NCI-H510A treated with DMSO at 0.1 percent for 48 hours (cell line): ENCODE measurements at regions not wholly inside any gene's neighbourhood (a gene's known extent, or its start where the extent isn't known, plus 50 kb on each side); places are given as distances from the start of the nearest gene placed in this dataset.
"Not testable (repeated sequence)": the region's sequence is repeated elsewhere in the genome, so short reads cannot be mapped to it uniquely, and the experiment has no call there.

Experiments
- DNase-seq: peaks from one replicate; lab custom pipeline; 2025; lab: John Stamatoyannopoulos, UW

DNA sequence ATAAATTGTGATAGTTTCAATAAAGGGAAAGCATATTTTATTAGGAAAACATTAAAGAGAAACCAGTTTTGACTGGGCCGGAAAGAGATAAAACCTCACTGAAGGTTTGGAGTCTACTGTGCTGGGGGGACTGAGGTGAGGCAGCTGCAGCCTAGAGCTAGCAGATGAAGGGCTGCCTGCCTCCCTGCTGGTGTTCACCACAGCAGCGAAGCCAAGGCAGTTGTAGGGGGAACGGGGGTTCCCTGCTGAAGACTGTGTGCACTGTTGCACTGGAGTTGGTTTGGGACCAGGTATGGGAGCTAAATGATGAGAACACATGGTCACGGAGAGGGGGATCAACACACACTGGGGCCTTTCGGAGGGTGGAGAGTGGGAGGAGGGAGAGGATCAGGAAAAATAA is 546.5 kb upstream of the SMIM31 start:
- no peak for DNase-seq

DNA sequence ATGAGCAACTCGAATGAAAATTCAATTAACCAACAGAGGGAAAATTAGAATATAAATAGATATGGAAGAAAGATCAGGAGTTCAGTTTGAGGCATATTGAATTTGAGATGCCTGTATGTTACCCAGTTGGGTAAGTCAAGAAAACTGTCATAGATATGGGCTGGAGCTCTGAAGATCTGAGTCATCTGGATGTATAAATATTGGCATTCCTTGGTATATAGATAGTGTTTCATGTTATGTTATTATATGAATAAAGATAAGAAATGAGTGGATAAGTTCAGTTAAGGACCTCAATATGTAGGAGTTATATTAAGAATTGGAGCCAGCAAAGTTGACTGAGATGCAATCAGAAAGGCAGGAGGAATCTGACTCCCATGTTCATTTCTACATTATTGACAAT is 543.6 kb upstream of the SMIM31 start:
- DNase-seq, result no peak

DNA sequence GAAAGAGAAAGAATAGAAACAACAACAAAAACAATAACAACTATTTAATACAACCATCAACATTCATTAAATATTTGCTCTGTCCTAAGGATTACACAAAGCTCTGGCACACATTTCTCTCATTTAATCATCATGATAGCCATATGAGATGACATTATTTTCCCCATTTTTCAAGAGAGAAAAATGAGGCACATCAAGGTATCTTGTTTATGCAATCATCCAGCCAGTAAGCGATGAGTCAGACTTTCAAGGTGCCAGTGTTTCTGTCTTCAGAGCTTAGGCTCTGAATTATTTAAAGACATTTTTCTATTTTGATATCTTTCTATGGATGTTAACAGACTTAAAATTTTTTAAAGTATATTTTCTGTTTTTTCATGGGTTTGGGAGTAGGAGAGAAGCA is 541.8 kb upstream of the SMIM31 start:
- DNase-seq, result no peak

DNA sequence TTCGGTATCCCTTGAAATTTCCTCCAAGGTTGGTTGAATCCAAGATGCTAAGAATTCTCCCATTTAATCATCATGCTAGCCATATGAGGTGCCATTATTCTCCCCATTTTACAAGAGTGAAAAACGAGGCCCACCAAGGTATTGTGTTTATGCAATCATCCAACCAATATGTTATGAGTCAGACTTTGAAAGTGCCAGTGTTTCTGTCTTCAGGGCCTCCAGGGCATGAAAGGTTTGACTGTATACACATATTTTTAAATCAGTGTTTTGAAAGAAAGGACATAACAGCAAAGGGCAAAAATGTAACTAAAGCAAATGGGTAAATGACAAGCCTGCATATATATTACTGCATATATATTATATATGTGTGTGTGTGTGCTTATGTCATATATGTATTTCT is 541.2 kb upstream of the SMIM31 start:
- no peak for DNase-seq

DNA sequence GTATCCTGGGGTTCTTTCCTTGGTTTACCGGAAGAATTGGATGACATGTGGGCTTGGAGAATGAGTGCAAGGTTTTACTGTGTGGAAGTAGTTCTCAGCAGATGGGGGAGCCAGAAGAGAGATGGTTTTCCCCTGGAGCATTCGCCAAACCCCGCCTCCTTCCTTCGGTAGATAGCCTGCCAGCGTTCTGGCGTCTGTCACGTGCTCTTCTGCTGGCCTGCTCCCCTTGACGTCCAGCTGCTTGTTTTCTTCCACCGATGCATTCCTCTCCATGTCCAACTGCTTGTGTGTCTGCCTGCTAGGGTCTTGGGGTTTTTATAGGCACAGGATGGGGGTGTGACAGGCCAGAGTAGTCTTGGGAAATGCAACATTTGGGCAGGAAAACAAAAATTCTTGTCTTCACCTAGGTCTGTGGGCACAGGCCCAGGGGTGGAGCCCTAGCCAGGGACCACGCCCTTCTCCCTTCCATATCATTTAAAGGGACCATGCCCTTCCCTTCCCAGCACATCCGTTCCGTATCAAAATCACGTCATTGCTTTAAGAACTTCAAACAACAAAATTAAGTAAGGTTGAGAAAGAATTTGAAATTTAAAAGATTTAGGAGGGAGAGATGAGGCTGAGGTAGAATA is 538.7 kb upstream of the SMIM31 start:
- DNase-seq, result no peak

DNA sequence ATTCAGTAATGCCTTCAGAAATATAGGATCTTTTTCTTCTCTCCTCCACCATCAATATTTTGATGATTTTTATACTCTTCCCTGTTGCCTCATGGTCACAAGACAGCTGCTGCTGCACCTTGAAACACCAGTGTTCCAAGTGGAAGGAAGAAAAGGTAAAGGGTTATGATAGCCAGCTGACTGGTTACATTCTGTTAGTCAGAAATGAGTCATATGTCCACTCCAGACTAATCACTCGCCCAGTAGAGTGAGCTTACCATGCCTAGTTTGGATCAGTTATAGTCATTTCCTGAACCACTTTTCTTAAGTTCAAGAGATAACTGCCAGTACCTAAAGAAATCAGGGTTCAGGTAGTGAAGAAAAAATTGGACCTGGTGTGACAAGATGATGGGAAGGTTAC is 532.3 kb upstream of the SMIM31 start:
- no peak for DNase-seq

DNA sequence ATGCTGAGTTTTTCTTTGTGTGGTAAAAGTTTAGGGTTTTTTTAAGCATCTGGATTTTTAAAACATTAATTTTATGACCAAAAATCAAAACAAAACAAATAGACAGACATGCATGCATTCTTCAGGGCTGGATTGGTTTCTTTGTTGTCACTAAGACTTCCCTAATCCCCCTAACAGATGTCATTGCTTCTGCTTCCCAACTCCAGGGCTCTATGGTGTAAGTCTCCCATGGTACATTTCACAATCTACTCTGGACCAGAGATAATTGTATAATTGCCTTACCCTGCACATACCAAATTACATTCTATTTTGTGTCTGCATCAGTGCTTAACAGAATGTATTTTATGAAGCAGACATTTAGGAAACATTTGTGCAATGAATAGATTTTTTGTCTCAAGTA is 529.1 kb upstream of the SMIM31 start:
- no peak for DNase-seq

DNA sequence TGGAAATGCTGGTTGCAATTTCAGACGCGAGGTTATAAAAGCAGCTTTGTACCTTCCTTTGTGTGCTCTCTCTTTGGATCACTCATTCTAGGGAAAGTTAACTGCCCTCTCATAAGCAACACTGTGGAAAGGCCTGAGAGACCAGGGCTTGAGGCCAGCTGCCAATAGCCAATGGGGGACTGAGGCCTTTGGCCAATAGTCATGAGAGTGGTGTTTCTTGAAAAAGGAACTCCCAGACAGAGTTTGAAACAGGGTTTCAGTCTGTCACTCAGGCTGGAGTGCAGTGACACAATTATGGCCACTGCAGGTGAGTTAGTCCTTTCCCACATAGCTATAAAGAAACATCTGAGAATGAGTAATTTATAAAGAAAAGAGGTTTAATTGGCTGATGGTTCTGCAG is 524.7 kb upstream of the SMIM31 start:
- DNase-seq, result no peak

DNA sequence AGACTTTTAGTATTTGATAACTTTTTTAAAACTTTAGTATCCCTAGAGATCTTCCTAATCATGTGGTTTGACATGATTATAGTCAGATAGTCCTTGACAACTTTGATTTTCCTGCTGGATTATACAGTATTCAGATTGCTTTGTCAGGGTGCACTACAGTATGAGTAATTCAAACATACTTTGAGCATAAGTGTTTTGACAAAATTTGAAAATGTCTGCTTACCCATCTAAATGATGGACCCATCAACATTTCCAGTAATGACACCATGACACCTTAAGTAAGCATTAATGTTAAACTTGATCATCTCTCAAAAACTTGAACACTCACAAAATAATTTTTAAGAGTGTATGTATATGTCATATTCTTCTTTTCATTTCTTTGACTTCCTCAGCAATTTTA is 514.5 kb upstream of the SMIM31 start:
- DNase-seq, result no peak

DNA sequence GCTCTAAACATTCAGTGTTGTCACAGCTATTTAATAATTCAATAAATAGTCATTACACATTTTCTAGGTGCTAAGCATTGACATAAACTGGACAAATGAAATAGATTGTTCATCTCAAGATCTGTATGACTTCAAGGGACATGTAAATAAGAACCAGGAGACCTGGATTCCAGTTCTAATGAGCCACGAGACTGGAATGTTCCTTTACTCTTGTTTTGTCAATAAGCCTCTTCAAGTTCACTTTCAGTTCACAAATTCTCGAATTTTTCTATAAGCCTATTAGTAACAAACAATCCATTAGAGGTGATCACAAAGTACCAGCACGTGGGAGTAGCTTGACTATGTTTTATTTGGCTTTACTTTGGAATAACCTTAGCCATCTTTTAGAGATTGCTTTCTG is 514.0 kb upstream of the SMIM31 start:
- DNase-seq, result no peak

DNA sequence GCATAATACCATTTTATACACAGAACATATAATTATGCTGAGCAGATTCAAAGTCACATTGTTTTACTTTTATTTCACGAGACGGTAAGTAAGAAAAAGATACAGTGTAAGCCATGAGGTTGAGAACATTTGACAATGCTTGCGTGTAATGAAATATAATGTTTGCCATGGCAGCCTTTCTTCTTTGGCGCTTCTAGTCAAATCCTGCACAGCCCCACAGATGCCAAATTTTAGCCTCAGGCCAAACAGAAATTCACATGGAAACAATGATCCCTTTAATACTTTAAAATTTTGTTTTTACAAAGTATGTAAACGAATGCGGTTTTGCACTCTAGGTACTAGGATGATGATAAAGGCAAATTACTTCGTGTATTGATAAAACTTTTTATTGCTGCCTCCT is 502.7 kb upstream of the SMIM31 start:
- no peak for DNase-seq

DNA sequence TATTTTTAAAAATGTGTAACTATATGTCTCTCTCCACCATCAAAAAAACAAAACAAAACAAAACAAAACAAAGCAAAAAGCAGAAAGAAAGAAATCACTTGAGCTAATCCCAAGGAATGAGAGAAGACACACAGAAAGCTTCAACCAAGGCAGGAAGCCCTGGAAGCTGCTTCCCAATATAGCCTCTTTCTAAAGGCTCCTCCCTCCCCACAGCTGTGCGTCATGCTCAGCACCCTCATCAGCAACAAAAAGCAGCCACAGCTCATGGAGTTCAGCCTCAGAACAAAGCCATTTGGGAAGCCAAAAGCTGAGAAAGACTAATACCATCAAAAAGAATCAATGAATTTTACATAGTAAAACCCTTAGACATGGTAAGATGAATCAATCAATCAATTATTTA is 501.6 kb upstream of the SMIM31 start:
- no peak for DNase-seq

DNA sequence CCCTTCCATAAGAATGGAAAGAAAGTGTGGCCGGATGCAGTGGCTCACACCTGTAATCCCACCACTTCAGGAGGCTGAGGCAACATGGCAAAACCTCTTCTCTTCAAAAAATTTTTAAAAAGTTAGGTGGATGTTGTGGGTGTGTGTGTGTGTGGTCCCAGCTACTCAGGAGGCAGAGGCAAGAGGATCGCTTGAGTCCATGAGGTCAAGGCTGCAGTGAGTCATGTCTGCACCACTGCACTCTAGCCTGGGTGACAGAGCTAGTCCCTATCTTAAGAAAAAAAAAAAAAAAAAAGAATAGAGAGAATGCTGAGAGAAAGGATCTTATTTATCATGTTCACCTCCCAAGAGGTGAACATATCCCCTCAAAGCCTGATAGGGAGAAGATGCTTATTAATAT is 492.1 kb upstream of the SMIM31 start:
- no peak for DNase-seq

DNA sequence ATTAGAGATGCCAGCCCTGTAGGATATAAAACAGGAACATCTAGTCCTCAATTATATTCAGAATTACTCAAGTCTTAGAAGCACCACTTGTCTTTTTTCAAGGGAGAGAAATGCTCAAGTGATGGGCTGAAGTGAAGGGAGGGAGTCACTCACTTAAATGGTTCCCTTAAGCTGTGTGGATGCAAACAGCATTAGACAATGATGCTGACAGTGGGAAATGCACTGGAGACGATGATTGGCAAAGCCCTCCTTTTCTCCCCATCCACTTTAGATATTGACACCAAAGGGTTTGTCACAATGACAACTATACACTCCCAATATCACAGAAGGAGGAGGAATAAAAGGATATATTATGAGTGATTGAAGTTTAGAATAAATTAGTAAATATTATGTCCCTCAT is 491.4 kb upstream of the SMIM31 start:
- DNase-seq, result not testable (repeated sequence)

DNA sequence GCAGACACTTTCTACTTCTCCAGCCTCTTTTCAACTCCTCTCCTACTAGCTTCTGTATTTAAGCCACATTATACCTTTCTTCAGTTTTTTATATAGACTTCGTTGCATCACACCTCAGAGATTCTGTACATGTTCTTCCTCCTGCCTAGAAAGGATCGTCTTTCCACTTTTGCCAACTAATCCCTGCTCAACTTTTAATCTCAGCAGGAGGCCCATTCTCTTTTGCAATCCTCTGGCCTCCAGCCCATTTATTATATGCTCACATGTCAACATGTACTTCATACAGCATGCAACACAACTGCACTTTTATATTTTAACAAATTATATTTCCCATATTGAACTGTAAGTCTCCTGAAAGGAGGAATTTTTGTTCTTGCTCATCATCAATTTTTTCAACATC is 476.5 kb upstream of the SMIM31 start:
- DNase-seq, result not testable (repeated sequence)

DNA sequence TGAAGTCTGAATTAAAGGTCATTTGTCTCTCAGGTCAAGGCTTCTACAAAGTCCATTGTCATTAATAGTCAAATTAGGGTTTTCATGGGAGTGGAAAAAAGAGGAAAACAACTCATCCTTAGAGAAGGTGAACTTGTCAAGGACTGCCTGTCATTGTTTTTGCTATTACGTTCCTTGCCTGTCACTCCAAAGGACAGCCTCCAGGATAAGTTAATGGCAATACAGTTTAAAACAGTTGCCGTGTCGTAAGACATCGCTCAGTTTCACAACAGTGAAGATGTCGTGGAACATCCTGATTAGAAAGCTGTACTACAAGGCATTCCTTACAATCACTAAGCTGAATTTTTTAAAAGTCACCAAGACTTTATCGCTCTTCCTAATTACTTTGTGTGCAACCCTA is 466.8 kb upstream of the SMIM31 start:
- no peak for DNase-seq

DNA sequence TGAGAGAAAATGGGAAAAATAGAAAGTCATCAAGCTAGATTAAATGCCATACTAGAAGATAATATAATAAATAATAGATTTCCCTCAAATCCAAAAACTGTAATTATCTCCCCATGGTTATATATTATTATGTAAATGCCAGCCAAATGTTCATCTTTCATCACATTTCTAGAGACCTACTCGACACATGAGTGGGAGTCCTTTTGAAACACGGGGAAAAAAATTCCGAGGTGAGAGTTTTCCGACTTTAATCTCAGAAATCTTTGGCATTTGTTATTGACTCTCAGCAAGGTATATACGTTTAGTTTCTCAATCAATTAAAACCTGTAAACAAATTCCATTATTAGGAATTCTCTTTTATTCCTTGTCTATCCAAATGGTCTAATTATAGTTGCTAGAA is 465.4 kb upstream of the SMIM31 start:
- DNase-seq, result no peak

DNA sequence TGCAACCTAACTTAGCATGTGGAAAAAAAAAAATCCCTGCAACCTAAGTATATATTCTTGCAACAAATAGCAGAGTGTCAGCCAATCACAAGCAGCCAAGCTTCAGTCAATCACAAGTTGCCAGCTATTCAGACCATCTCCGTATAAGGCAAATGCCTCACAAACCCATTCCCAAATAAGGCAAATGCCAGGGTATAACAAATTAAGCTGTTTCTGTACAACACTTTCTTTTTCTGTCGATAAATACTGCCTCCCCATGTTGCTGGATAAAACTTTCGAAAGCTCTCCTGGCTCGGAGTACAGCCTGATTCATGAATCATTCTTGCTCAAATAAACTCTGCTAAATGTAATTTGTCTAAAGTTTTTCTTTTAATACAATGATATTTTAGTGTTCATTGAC is 460.7 kb upstream of the SMIM31 start:
- DNase-seq, result no peak

DNA sequence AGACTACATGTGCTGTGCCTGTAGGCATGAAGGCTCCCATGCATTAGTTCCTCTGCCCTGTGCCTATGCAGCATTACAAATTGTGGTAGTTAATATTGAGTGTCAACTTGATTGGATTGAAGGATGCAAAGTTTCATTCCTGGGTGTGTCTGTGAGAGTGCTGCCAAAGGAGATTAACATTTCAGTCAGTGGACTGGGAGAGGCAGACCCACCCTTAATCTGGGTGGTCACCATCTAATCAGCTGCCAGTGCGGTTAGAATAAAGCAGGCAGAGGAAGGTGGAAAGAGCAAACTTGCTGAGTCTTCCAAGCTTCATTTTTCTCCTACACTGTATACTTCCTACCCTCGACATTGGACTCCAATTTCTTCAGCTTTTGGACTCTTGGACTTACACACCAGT is 460.2 kb upstream of the SMIM31 start:
- no peak for DNase-seq

DNA sequence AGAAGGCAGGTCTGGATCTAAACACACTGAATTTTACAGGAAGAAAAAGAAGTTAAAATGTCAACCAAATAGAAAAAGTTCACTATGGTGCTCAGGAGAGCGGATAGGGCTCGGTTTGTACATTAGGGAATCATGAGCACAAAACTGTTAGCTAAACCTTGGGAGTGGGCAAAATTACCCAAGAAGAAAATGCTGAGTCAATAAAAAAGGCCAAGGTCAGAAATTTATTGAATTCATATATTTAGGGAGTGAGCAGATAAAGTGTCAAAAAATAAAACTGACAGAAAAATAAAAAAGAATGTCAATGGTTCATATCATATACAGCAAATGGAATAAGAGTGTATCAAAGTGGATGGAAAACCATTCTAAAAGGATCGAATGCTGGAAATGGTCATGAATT is 452.5 kb upstream of the SMIM31 start:
- DNase-seq, result no peak

DNA sequence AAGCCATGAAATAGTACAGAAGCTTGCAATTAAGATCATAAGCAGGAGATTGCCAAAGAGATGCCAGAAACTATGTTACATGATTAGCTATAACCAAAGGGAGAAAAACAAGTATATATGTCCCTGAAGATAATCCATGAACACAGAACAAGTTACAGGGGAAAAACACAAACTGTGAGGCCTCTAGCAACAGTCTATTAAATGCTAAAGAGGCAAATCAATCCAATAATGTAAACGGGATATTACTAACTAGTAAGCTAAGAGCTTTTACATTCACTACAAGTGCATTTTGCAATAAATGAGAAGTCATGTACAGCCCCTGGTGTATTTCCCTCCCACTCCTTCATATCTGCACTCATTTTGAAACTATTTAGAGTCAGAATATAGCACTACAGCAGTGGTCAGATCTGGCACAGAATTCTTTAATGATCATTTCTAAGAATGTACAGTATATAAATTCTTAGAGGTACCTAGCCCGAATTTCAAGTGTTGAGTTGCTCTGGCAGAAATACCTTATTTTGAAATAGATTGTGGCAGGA is 449.8 kb upstream of the SMIM31 start:
- no peak for DNase-seq

DNA sequence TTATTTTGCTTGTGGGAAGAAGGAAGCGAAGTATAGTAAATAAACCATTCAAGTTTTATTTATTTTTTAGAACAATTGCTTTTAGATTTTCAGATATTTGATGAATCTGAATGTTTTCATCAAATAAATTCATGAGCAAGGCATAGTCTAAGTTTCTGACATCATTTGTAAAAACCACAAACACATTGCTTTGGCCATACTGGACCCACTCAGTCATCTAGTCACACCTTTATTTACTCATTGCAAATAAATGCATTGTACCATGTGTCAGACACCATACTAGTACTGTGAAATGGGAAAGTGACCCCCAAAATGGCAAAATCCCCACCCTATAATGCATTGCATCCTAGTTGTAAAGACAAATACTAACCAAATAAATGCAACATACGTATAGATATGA is 449.1 kb upstream of the SMIM31 start:
- DNase-seq, result no peak

DNA sequence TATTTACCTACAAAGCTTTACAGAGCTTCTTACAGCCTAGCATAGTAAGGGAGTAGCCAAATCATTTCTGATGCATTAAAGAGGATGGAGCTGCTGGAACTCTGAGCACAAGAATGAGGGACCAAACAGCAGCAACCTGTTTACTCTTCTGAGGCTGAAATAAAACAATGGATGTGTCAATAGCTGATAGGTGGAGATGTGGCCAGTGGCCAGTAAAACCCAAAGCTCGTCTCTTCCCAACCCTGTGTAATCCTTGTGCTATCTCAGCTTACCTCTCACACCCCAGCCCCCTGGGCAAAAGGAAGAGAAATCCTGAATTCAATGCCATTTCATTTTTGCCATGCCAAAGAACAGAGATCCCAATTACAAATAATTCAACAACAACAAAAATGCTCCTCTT is 446.7 kb upstream of the SMIM31 start:
- no peak for DNase-seq

DNA sequence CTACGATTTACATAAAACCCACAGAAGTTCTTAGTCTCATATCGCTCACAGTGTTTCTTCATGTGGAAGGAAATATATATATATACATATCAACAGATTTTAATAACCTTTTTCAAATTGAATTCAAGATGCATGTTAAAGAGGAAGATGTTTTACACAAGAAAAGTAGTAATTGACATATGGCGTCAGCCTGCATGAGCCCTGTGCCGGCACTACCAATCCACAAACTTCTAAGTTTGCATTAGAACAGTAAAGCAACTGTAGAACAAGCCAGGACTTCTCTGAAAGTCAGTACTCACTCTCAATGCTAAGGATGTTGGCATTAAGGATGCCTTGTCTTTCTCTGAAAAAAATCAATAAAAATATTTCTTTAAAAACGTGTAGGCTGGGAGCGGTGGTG is 441.3 kb upstream of the SMIM31 start:
- no peak for DNase-seq

DNA sequence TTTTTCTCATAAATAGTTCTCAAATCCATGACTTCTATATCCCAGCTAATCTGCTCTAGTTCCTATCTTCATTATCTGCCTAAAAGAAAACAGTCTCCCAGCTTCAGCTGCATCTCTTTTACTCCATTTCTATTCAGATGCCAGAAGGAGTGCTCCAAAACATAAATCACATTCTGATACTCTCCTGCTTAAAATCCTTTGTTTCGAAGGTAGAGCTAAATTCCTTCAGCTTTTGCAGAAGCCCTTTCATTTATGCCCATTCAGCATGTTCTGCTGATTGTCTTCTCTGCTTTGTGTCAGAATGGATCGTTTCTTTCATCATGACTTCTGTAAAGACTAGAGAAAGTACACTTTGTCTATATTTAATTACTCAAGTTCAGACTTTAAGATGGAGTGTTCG is 440.1 kb upstream of the SMIM31 start:
- no peak for DNase-seq
